ENCODE measurements at regions not wholly inside any gene's neighbourhood (a gene's known extent, or its start where the extent isn't known, plus 50 kb on each side); places are given as distances from the start of the nearest gene placed in this dataset.

- peaks cover 4% of the 10 kb centered on the region for H3K27me3 Mint-ChIP-seq
- no peak for TF ChIP-seq CTCF (IDR thresholded peaks at IDR 0.05; ENCODE audit: unreplicated experiment)
- no peaks in the 10 kb centered on the region for H3K36me3 Mint-ChIP-seq (ENCODE audit: insufficient read depth)
- H3K4me1 Mint-ChIP-seq (ENCODE audit: low read depth): no peaks in the 10 kb centered on the region
- H3K4me3 Mint-ChIP-seq (ENCODE audit: low read depth): no peak overlapping the region
- H3K27ac Mint-ChIP-seq: no peak overlapping the region
- no peak for DNase-seq (ENCODE audit: low spot score, unreplicated experiment)
- peaks cover 6% of the 10 kb centered on the region for H3K9me3 Mint-ChIP-seq (ENCODE audit: low read depth)
Measured at GRCh38 chr10:125605167-125605566, 77.8 kb downstream of the TEX36 start.

GRCh38 chr10:125602825-125603224 lies 80.1 kb downstream of the TEX36 start:
- H3K27ac Mint-ChIP-seq: no peak overlapping the region
- peaks cover 9% of the 10 kb centered on the region for H3K9me3 Mint-ChIP-seq (ENCODE audit: low read depth)
- no peaks in the 10 kb centered on the region for H3K36me3 Mint-ChIP-seq (ENCODE audit: insufficient read depth)

GRCh38 chr10:125599194-125599593 lies 83.8 kb downstream of the TEX36 start:
- Mint-ChIP-seq H3K27me3 (peaks cover 6% of the 10 kb centered on the region), H3K4me3 (ENCODE audit: low read depth) (no peak overlapping the region), H3K36me3 (ENCODE audit: insufficient read depth) (no peaks in the 10 kb centered on the region), H3K27ac (no peak overlapping the region), H3K9me3 (ENCODE audit: low read depth) (peaks cover 18% of the 10 kb centered on the region), H3K4me1 (ENCODE audit: low read depth) (no peaks in the 10 kb centered on the region)
- DNase-seq (ENCODE audit: low spot score, unreplicated experiment): no peak
- TF ChIP-seq CTCF (IDR thresholded peaks at IDR 0.05; ENCODE audit: unreplicated experiment): no peak

More at GRCh38 chr10:125602825-125603224, 80.1 kb downstream of the TEX36 start:
- H3K4me1 Mint-ChIP-seq (ENCODE audit: low read depth): no peaks in the 10 kb centered on the region
- H3K4me3 Mint-ChIP-seq (ENCODE audit: low read depth): no peak overlapping the region
- no peak for DNase-seq (ENCODE audit: low spot score, unreplicated experiment)
- peaks cover 4% of the 10 kb centered on the region for H3K27me3 Mint-ChIP-seq
- no peak for TF ChIP-seq CTCF (IDR thresholded peaks at IDR 0.05; ENCODE audit: unreplicated experiment)

GRCh38 chr10:125595911-125596310 lies 87.1 kb downstream of the TEX36 start:
- H3K36me3 Mint-ChIP-seq (ENCODE audit: insufficient read depth): no peaks in the 10 kb centered on the region
- DNase-seq (ENCODE audit: low spot score, unreplicated experiment): no peak
- H3K4me1 Mint-ChIP-seq (ENCODE audit: low read depth): peaks cover 13% of the 10 kb centered on the region
- H3K27me3 Mint-ChIP-seq: peaks cover 3% of the 10 kb centered on the region
- H3K27ac Mint-ChIP-seq: no peak overlapping the region
- peaks cover 18% of the 10 kb centered on the region for H3K9me3 Mint-ChIP-seq (ENCODE audit: low read depth)
- no peak for TF ChIP-seq CTCF (IDR thresholded peaks at IDR 0.05; ENCODE audit: unreplicated experiment)
- no peak overlapping the region for H3K4me3 Mint-ChIP-seq (ENCODE audit: low read depth)

GRCh38 chr10:125593644-125594043 lies 89.3 kb downstream of the TEX36 start:
- TF ChIP-seq CTCF (IDR thresholded peaks at IDR 0.05; ENCODE audit: unreplicated experiment): no peak
- H3K27me3 Mint-ChIP-seq: peaks cover 3% of the 10 kb centered on the region

More at GRCh38 chr10:125593644-125594043, 89.3 kb downstream of the TEX36 start:
- H3K4me3 Mint-ChIP-seq (ENCODE audit: low read depth): no peak overlapping the region
- no peak overlapping the region for H3K27ac Mint-ChIP-seq
- no peak for DNase-seq (ENCODE audit: low spot score, unreplicated experiment)
- peaks cover 13% of the 10 kb centered on the region for H3K4me1 Mint-ChIP-seq (ENCODE audit: low read depth)
- H3K9me3 Mint-ChIP-seq (ENCODE audit: low read depth): peaks cover 9% of the 10 kb centered on the region
- H3K36me3 Mint-ChIP-seq (ENCODE audit: insufficient read depth): no peaks in the 10 kb centered on the region

Data from progenitor cell of endocrine pancreas (in vitro differentiated cells).